ENCODE measurements at regions not wholly inside any gene's neighbourhood (a gene's known extent, or its start where the extent isn't known, plus 50 kb on each side); places are given as distances from the start of the nearest gene placed in this dataset.

DNA sequence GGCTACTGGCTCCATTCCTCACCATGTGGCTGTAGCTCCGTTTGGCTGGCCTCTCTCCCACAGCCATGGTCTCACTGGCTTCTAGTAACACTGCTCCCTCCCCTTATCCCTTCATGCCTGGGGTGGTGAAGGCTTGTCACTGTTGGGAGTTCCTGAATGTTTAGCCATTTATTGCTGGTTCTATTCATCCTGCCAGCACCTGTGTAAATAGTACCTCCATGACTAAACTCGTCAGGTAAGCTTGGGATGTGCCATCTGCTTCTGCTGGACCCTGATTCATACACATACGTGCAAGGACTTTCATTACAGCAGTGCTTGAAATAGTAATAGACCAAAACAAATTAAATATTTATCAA, 61.6 kb downstream of the CCDC71L start:
- no peak for ATAC-seq (replicated peaks in 1 of 4)
- Histone ChIP-seq H3K36me3 (ENCODE audit: control insufficient read depth in 2 of 2, extremely low read depth in 1 of 2, insufficient read depth in 1 of 2, low read length in 1 of 2) (no peaks in the 10 kb centered on the region), H3K27me3 (replicated peaks in 1 of 2; ENCODE audit: control insufficient read depth in 2 of 2, extremely low read depth in 1 of 2, insufficient read depth in 2 of 2, low read length in 1 of 2) (no peaks in the 10 kb centered on the region), H3K4me1 (ENCODE audit: control insufficient read depth in 1 of 2, extremely low read depth in 1 of 2, insufficient read depth in 2 of 2, low read length in 2 of 2) (peaks cover 0 to 7% of the 10 kb centered on the region in 2 experiments), H3K4me3 (ENCODE audit: control insufficient read depth in 1 of 2, extremely low read depth in 1 of 2, low read length in 1 of 2) (no peak overlapping the region), H3K27ac (ENCODE audit: low read length) (no peak overlapping the region), H3K9me3 (no peaks in the 10 kb centered on the region)
- Mint-ChIP-seq H3K36me3 (no peaks in the 10 kb centered on the region), H3K9me3 (no peaks in the 10 kb centered on the region), H3K27ac (no peak overlapping the region), H3K4me1 (peaks cover 0 to 13% (median 9%) of the 10 kb centered on the region in 3 donors), H3K4me3 (peak overlapping the region in 1 of 3 donors; percentile 6), H3K27me3 (no peaks in the 10 kb centered on the region)
- ChIA-PET CTCF (interaction anchor here in 1 of 2 donors (0.6 to 1.1 kb wide), 2 partner anchors 20 to 61 kb away, joined by 4 to 6 read pairs; partner anchors contain the start of gene CCDC71L), POLR2A (no interaction called here)
- 40% methylated on average over 1 of the region's 3 CpGs for WGBS (ENCODE audit: insufficient coverage)
- no peak for DNase-seq

DNA sequence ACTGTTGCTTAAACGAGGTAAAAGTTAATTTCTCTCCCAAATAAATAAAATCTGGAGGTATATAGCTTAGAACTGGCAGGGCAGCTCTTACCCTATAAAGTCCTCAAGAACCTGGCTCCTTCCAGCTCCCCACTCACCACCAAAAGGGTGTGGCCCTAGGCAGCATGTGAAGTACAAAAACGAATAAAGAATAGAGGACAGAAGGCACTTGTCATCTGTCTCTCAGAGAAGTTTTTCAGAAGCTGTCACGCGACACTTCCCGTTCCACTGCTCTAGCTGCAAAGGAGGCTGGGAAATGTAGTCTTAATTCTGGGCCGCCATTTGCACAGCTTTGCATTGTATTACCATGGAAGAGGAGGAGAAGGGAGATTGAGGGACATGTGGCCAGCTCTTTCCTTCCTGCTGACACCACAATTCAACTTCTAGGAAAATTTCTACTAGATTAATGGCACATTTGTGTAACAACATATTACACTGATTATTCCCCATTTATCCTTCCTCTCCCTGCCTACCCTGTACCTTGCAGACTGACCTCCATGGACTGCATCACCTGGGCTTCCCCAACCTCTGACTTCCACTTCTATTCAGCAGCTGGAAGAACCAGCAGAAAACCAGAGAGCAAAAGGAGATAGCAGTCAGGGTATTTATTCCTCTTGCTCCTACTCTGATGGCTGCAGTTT, 62.2 kb downstream of the CCDC71L start:
- H3K9me3 ChIP-seq, result no peaks in the 10 kb centered on the region
- Mint-ChIP-seq H3K27ac (peak overlapping the region in 1 of 2 donors; percentile 49), H3K9me3 (no peaks in the 10 kb centered on the region), H3K4me1 (peaks cover 0 to 10% (median 6%) of the 10 kb centered on the region in 3 donors), H3K27me3 (no peaks in the 10 kb centered on the region), H3K36me3 (no peaks in the 10 kb centered on the region), H3K4me3 (peak overlapping the region; percentile 6 to 56 (median 40))
- peaks cover 0 to 7% of the 10 kb centered on the region in 2 experiments for H3K4me1 ChIP-seq (ENCODE audit: control insufficient read depth in 1 of 2, extremely low read depth in 1 of 2, insufficient read depth in 2 of 2, low read length in 2 of 2)
- DNase-seq, result peak; percentile 28 to 83 (median 59)
- ChIA-PET POLR2A (interaction anchor here (0.6 to 1.0 kb wide), 4 partner anchors 12 to 266 kb away, joined by 3 read pairs; no protein-coding TSS in a partner anchor), CTCF (interaction anchor here (0.5 to 1.1 kb wide), 3 partner anchors 20 to 136 kb away, joined by 4 to 12 read pairs (median 6); partner anchors contain the start of gene CCDC71L (in 1 of the 2))
- H3K4me3 ChIP-seq (ENCODE audit: control insufficient read depth in 1 of 2, extremely low read depth in 1 of 2, low read length in 1 of 2), result no peak overlapping the region
- ATAC-seq (replicated peaks in 1 of 4), result peak; percentile 97 to 99 (median 98)
- WGBS (ENCODE audit: insufficient coverage), result 0% methylated on average over 2 of the region's 6 CpGs
- H3K27me3 ChIP-seq (replicated peaks in 1 of 2; ENCODE audit: control insufficient read depth in 2 of 2, extremely low read depth in 1 of 2, insufficient read depth in 2 of 2, low read length in 1 of 2), result no peaks in the 10 kb centered on the region
- H3K27ac ChIP-seq (ENCODE audit: low read length), result no peak overlapping the region
- H3K36me3 ChIP-seq (ENCODE audit: control insufficient read depth in 2 of 2, extremely low read depth in 1 of 2, insufficient read depth in 1 of 2, low read length in 1 of 2), result no peaks in the 10 kb centered on the region

DNA sequence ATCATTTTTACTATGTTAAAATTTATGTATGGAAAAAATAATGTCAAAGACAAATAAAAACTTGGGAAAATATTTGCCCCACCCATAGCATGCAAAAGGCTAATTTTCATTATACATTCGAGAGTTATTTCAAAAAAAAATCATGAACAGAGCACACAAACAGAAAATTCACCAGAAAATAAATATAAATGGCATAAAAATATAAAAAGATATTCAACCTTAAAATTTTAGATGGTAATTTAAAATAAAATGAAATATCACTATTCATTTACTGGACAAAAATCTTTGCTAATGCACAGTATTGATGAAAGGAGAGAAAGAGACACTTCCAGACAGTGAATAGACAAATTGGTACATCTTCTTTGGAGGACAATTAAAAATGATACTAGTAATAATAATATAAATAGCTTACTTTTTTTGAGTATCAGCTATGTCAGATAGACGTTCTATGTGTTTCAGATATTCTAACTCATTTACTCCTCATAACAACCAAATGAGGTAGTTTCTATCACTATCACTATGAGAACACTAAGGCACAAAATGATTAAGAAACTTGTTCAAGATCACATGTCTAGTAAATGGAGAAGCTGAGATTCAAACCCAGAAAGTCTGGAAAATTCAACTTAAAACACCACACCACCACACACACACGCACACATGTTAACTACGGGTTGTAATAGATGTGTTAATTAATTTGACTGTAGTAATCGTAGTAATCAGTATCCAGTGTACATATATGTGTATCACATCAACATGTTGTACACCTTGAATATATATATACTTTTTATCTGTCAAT, 63.0 kb downstream of the CCDC71L start:
- H3K4me1 Mint-ChIP-seq, result peaks cover 0 to 10% (median 6%) of the 10 kb centered on the region in 3 donors
- Histone ChIP-seq H3K27ac (ENCODE audit: low read length) (no peak overlapping the region), H3K9me3 (no peaks in the 10 kb centered on the region), H3K36me3 (ENCODE audit: control insufficient read depth in 2 of 2, extremely low read depth in 1 of 2, insufficient read depth in 1 of 2, low read length in 1 of 2) (no peaks in the 10 kb centered on the region), H3K27me3 (replicated peaks in 1 of 2; ENCODE audit: control insufficient read depth in 2 of 2, extremely low read depth in 1 of 2, insufficient read depth in 2 of 2, low read length in 1 of 2) (no peaks in the 10 kb centered on the region), H3K4me1 (ENCODE audit: control insufficient read depth in 1 of 2, extremely low read depth in 1 of 2, insufficient read depth in 2 of 2, low read length in 2 of 2) (peaks cover 0 to 7% of the 10 kb centered on the region in 2 experiments), H3K4me3 (ENCODE audit: control insufficient read depth in 1 of 2, extremely low read depth in 1 of 2, low read length in 1 of 2) (no peak overlapping the region)
- H3K27ac Mint-ChIP-seq, result no peak overlapping the region
- ChIA-PET CTCF (interaction anchor here (0.5 to 1.1 kb wide), 4 partner anchors 62 to 138 kb away, joined by 3 to 12 read pairs (median 4); partner anchors contain the start of gene CCDC71L (in 2 of the 2)), POLR2A (interaction anchor here (0.6 to 1.0 kb wide), 4 partner anchors 11 to 267 kb away, joined by 3 read pairs; no protein-coding TSS in a partner anchor)
- no peak overlapping the region for H3K4me3 Mint-ChIP-seq
- DNase-seq (no peak), ATAC-seq (replicated peaks in 1 of 4) (no peak)
- no peaks in the 10 kb centered on the region for H3K36me3 Mint-ChIP-seq
- no CpG with 5 or more reads among the region's 5 CpGs for WGBS (ENCODE audit: insufficient coverage)
- no peaks in the 10 kb centered on the region for H3K9me3 Mint-ChIP-seq
- H3K27me3 Mint-ChIP-seq, result peaks cover 2 to 3% of the 10 kb centered on the region in 2 donors

DNA sequence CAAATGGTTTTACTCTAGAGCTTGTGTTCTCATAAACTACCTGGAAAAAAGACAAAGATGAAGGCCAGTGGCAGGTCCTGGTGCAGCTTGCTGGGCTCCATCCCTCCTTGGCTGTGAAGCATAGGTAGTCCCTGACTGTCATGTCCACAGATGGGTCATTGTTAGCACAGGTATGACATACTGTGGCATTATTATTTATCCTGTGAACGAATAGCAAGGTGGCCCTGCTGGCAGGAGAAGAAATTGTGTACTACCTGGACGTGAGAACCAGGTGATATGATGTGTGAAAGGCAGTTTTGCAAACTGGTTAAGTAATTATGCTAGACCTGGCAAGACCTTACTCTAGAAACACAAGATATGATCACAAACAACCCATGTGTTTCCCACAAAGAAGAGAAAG, 63.9 kb downstream of the CCDC71L start:
- POLR2A ChIA-PET, result interaction anchor here in 1 of 2 donors (0.7 kb wide), 1 partner anchor 63 kb away, joined by 3 read pairs; no protein-coding TSS in a partner anchor
- no peak for ATAC-seq (replicated peaks in 1 of 4)
- Mint-ChIP-seq H3K9me3 (no peaks in the 10 kb centered on the region), H3K4me3 (no peak overlapping the region), H3K36me3 (no peaks in the 10 kb centered on the region), H3K27me3 (peaks cover 2 to 5% of the 10 kb centered on the region in 2 donors), H3K27ac (no peak overlapping the region), H3K4me1 (peaks cover 0 to 10% (median 6%) of the 10 kb centered on the region in 3 donors)
- H3K4me3 ChIP-seq (ENCODE audit: control insufficient read depth in 1 of 2, extremely low read depth in 1 of 2, low read length in 1 of 2), result no peak overlapping the region
- WGBS (ENCODE audit: insufficient coverage), result no CpG with 5 or more reads among the region's 2 CpGs
- peaks cover 0 to 7% of the 10 kb centered on the region in 2 experiments for H3K4me1 ChIP-seq (ENCODE audit: control insufficient read depth in 1 of 2, extremely low read depth in 1 of 2, insufficient read depth in 2 of 2, low read length in 2 of 2)
- DNase-seq, result no peak
- no peaks in the 10 kb centered on the region for H3K27me3 ChIP-seq (replicated peaks in 1 of 2; ENCODE audit: control insufficient read depth in 2 of 2, extremely low read depth in 1 of 2, insufficient read depth in 2 of 2, low read length in 1 of 2)
- CTCF ChIA-PET, result interaction anchor here in 1 of 2 donors (1.0 to 1.1 kb wide), 2 partner anchors 138 to 139 kb away, joined by 3 to 4 read pairs; no protein-coding TSS in a partner anchor
- no peak overlapping the region for H3K27ac ChIP-seq (ENCODE audit: low read length)
- H3K9me3 ChIP-seq, result no peaks in the 10 kb centered on the region
- no peaks in the 10 kb centered on the region for H3K36me3 ChIP-seq (ENCODE audit: control insufficient read depth in 2 of 2, extremely low read depth in 1 of 2, insufficient read depth in 1 of 2, low read length in 1 of 2)

DNA sequence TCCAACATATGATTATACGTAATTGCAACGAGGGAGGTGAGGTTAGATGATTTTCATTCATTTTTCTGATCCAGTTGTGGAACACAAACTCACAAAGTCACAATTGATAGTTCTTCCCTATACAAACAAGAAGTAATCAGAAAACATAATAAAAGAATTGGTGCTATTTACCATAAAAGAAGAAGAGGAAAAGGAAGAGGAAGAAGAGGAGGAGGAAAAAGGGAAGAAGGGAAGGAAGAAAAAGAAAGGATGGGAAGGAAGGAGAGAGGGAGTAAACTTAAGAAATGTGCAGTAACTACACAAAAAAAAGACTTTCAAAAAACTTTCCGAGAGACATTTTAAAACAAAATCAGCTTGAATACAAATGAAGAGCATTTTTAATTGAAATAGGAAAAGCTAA, 65.0 kb downstream of the CCDC71L start:
- ATAC-seq (replicated peaks in 1 of 4) (no peak), DNase-seq (no peak)
- Histone ChIP-seq H3K27ac (ENCODE audit: low read length) (no peak overlapping the region), H3K36me3 (ENCODE audit: control insufficient read depth in 2 of 2, extremely low read depth in 1 of 2, insufficient read depth in 1 of 2, low read length in 1 of 2) (no peaks in the 10 kb centered on the region), H3K4me1 (ENCODE audit: control insufficient read depth in 1 of 2, extremely low read depth in 1 of 2, insufficient read depth in 2 of 2, low read length in 2 of 2) (peaks cover 0 to 7% of the 10 kb centered on the region in 2 experiments), H3K4me3 (ENCODE audit: control insufficient read depth in 1 of 2, extremely low read depth in 1 of 2, low read length in 1 of 2) (no peak overlapping the region), H3K27me3 (replicated peaks in 1 of 2; ENCODE audit: control insufficient read depth in 2 of 2, extremely low read depth in 1 of 2, insufficient read depth in 2 of 2, low read length in 1 of 2) (no peaks in the 10 kb centered on the region), H3K9me3 (no peaks in the 10 kb centered on the region)
- H3K27me3 Mint-ChIP-seq, result peaks cover 2 to 5% of the 10 kb centered on the region in 2 donors
- WGBS (ENCODE audit: insufficient coverage), result no CpG with 5 or more reads among the region's 3 CpGs
- H3K4me1 Mint-ChIP-seq, result peaks cover 0 to 10% (median 6%) of the 10 kb centered on the region in 3 donors
- no peaks in the 10 kb centered on the region for H3K36me3 Mint-ChIP-seq
- no peaks in the 10 kb centered on the region for H3K9me3 Mint-ChIP-seq
- CTCF ChIA-PET, result interaction anchor here in 1 of 2 donors (1.1 kb wide), 1 partner anchor 140 kb away, joined by 4 read pairs; no protein-coding TSS in a partner anchor
- POLR2A ChIA-PET, result interaction anchor here (0.6 to 0.7 kb wide), 3 partner anchors 180 to 1553 kb away, joined by 3 to 5 read pairs (median 3); no protein-coding TSS in a partner anchor
- no peak overlapping the region for H3K4me3 Mint-ChIP-seq
- H3K27ac Mint-ChIP-seq, result no peak overlapping the region

DNA sequence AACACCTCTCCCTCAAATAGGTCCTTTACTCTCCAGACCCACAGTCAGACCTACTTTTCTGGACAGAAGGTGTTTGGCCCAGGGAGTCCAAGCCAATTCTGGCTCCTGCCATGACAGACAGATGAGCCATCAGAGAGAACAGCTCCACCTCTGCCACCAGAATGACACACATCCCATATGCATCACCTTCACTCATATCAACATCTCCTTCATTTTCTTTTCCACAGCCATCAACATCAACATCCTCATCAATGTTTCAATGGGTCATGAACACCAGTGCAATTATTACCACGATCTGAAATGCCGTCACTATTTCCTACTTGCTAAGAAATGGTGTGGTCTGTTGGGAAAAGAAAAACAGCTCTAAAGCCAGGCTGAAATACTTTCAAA, 67.9 kb downstream of the CCDC71L start:
- ATAC-seq (replicated peaks in 1 of 4), result no peak

More for the DNA sequence above, 67.9 kb downstream of the CCDC71L start:
- H3K36me3 Mint-ChIP-seq, result peaks cover 4% of the 10 kb centered on the region
- H3K27me3 Mint-ChIP-seq, result peaks cover 2 to 14% of the 10 kb centered on the region in 2 donors
- Histone ChIP-seq H3K9me3 (no peaks in the 10 kb centered on the region), H3K4me1 (ENCODE audit: control insufficient read depth in 1 of 2, extremely low read depth in 1 of 2, insufficient read depth in 2 of 2, low read length in 2 of 2) (no peaks in the 10 kb centered on the region), H3K27ac (ENCODE audit: low read length) (no peak overlapping the region), H3K36me3 (ENCODE audit: control insufficient read depth in 2 of 2, extremely low read depth in 1 of 2, insufficient read depth in 1 of 2, low read length in 1 of 2) (no peaks in the 10 kb centered on the region), H3K4me3 (ENCODE audit: control insufficient read depth in 1 of 2, extremely low read depth in 1 of 2, low read length in 1 of 2) (no peak overlapping the region), H3K27me3 (replicated peaks in 1 of 2; ENCODE audit: control insufficient read depth in 2 of 2, extremely low read depth in 1 of 2, insufficient read depth in 2 of 2, low read length in 1 of 2) (no peaks in the 10 kb centered on the region)
- DNase-seq, result no peak
- ChIA-PET CTCF (interaction anchor here (0.5 to 0.7 kb wide), 3 partner anchors 49 to 922 kb away, joined by 3 to 4 read pairs (median 4); no protein-coding TSS in a partner anchor), POLR2A (no interaction called here)
- no peak overlapping the region for H3K27ac Mint-ChIP-seq
- no peaks in the 10 kb centered on the region for H3K9me3 Mint-ChIP-seq
- WGBS (ENCODE audit: insufficient coverage), result no CpG with 5 or more reads among the region's 2 CpGs
- no peak overlapping the region for H3K4me3 Mint-ChIP-seq
- peaks cover 0 to under 1% (median 0%) of the 10 kb centered on the region in 3 donors for H3K4me1 Mint-ChIP-seq

All from T-cell (primary cell).